K562 (cell line): ENCODE measurements at regions not wholly inside any gene's neighbourhood (a gene's known extent, or its start where the extent isn't known, plus 50 kb on each side); places are given as distances from the start of the nearest gene placed in this dataset.

ENCODE experiments used
- ATAC-seq: fragments of 200-7000 bp; cut with Tn5 transposase; 3 replicates; pipeline ENCODE4 v1.9.1; 2020; ENCODE audit warnings: moderate library complexity
- BruUV-seq: library from RNA; stranded (reverse); fragments of 400-500 nt; replicated peaks from 2 replicates; lab custom pipeline; 2021; lab: Mats Ljungman, UMichigan
- CTCF ChIA-PET: fragments of 300-600 bp; formaldehyde crosslinking; extraction: SDS; loops from one replicate; lab custom pipeline; 2021; ENCODE audit warnings: low intra/inter-chr PET ratio; lab: Yijun Ruan, JAX
- POLR2A ChIA-PET: fragments of 300-600, 350-650 bp; sonication (Branson Sonifier 250); formaldehyde crosslinking; extraction: SDS; loops from one replicate; lab custom pipeline; 2021; ENCODE audit warnings: antibody characterized with exemption, inconsistent platforms; lab: Yijun Ruan, JAX
- DNase-seq, 4 experiments: peaks; one replicate each; pipeline versions ENCODE4 v3.0.0 to v3.0.0-alpha.2; 2011 to 2018; ENCODE audit warnings: low spot score in 3 of 4, mixed read lengths in 3 of 4; ENCODE audit errors: extremely low read depth in 1 of 4
- FAIRE-seq: peaks from 2 replicates; lab custom pipeline; 2011; peaks lifted over from hg19 to GRCh38; lab: Jason Lieb, UNC
- H2AFZ ChIP-seq: 2 replicates; pipeline ENCODE4 v1.6.0; 2011; ENCODE audit warnings: low read depth, low read length, control low read depth, inconsistent platforms
- H3K27ac ChIP-seq: fragments of 200-600 bp; 3 replicates; pipeline ENCODE4 v1.8.0; 2011; ENCODE audit warnings: low read depth, mild to moderate bottlenecking, control low read depth, inconsistent platforms, low read length, moderate library complexity, mixed read lengths; ENCODE audit errors: extremely low read depth
- H3K27me3 ChIP-seq, 2 experiments: fragments of 300-600 bp in 1 of 2; 2 replicates in 1 of 2; 3 replicates in 1 of 2; pipeline versions ENCODE4 v1.6.0 to v1.8.0; 2011; ENCODE audit warnings: inconsistent platforms in 2 of 2, low read length in 2 of 2, mild to moderate bottlenecking in 1 of 2, mixed read lengths in 1 of 2, moderate library complexity in 1 of 2; ENCODE audit not compliant: control insufficient read depth in 2 of 2, insufficient read depth in 2 of 2
- H3K36me3 ChIP-seq: fragments of 300-600 bp; 3 replicates; pipeline ENCODE4 v1.8.0; 2011; ENCODE audit warnings: mild to moderate bottlenecking, low read length, inconsistent platforms; ENCODE audit not compliant: control insufficient read depth, insufficient read depth
- H3K4me1 ChIP-seq, 2 experiments: fragments of 200-600 bp in 1 of 2; replicated peaks in 1 of 2; 2 replicates in 1 of 2; 3 replicates in 1 of 2; pipeline versions ENCODE4 v1.5.1 to v1.8.0; 2011; ENCODE audit warnings: inconsistent platforms in 2 of 2, low read length in 2 of 2, mild to moderate bottlenecking in 1 of 2, mixed read lengths in 1 of 2, moderate library complexity in 1 of 2; ENCODE audit not compliant: control insufficient read depth in 2 of 2, insufficient read depth in 2 of 2
- H3K4me2 ChIP-seq: 2 replicates; pipeline ENCODE4 v1.6.1; 2011; ENCODE audit warnings: low read length, control low read depth, inconsistent platforms, mixed read lengths; ENCODE audit not compliant: insufficient read depth
- H3K4me3 ChIP-seq: fragments of 200-600 bp; sonication (generic), shearing (Covaris generic); 2 replicates; pipeline ENCODE4 v1.5.1; 2016; ENCODE audit warnings: control low read depth, inconsistent platforms
- H3K79me2 ChIP-seq: fragments of 200-600 bp; 3 replicates; pipeline ENCODE4 v1.8.0; 2011; ENCODE audit warnings: low read length, inconsistent platforms; ENCODE audit not compliant: control insufficient read depth, insufficient read depth
- H3K9ac ChIP-seq, 2 experiments: 2 replicates each; pipeline versions ENCODE4 v1.6.0 to v1.6.1; 2011; ENCODE audit warnings: low read depth in 2 of 2, low read length in 2 of 2, control low read depth in 1 of 2, inconsistent platforms in 1 of 2, mild to moderate bottlenecking in 1 of 2, mixed read lengths in 1 of 2; ENCODE audit not compliant: insufficient read depth in 1 of 2
- H3K9me1 ChIP-seq: one replicate; pipeline ENCODE4 v1.6.0; 2011; ENCODE audit warnings: inconsistent platforms, mild to moderate bottlenecking, low read length, moderate library complexity; ENCODE audit not compliant: control insufficient read depth, insufficient read depth
- H3K9me3 ChIP-seq: replicated peaks from 2 replicates; pipeline ENCODE4 v1.5.1; 2011; ENCODE audit warnings: low read depth, low read length, inconsistent platforms; ENCODE audit not compliant: control insufficient read depth, insufficient read depth
- H4K20me1 ChIP-seq: replicated peaks from 2 replicates; pipeline ENCODE4 v1.6.1; 2011; ENCODE audit warnings: low read length, inconsistent platforms, mixed read lengths; ENCODE audit not compliant: control insufficient read depth, insufficient read depth
- ESRRB ChIP-seq: fragments of 250-450 bp; sonication (Bioruptor Pico); IDR thresholded peaks from 2 replicates; pipeline ENCODE4 v1.5.0; 2020; ENCODE audit warnings: mild to moderate bottlenecking, moderate library complexity, borderline replicate concordance
- MCM2 ChIP-seq: fragments of 450-650 bp; IDR thresholded peaks from 2 replicates; pipeline ENCODE4 v1.6.1; 2017; ENCODE audit warnings: low read depth, mild to moderate bottlenecking
- TCF7 ChIP-seq: sonication (generic); IDR thresholded peaks from 2 replicates; pipeline ENCODE4 v1.6.1; 2016; ENCODE audit warnings: antibody characterized with exemption, borderline replicate concordance
- ZNF408 ChIP-seq: fragments of 250-450 bp; sonication (Bioruptor Pico); IDR thresholded peaks from 2 replicates; pipeline ENCODE4 v1.4.0; 2020; ENCODE audit warnings: low read depth, mild to moderate bottlenecking, moderate library complexity
- WGBS: fragments of 100-300 bp; shearing (Covaris generic); methylation state at CpG from one replicate; pipeline ENCODE4 v1.1.6; 2016; ENCODE audit warnings: low coverage, mixed read lengths; ENCODE audit not compliant: insufficient coverage; ENCODE audit errors: missing lambda C conversion rate; 5-methylcytosine and 5-hydroxymethylcytosine counted together
- in situ Hi-C: fragments of 300-500 bp; cut with MboI; formaldehyde crosslinking; loops from 4 replicates; pipeline ENCODE4 v1.15.0; 2018; ENCODE audit warnings: inconsistent platforms, mixed read lengths
- intact Hi-C: fragments of 100-400 bp; cut with micrococcal nuclease; formaldehyde crosslinking; loops from 2 replicates; pipeline ENCODE4 v1.14.2; 2022
- TF ChIP-seq, protein P1 (sequence below): fragments of 450-650 bp; IDR thresholded peaks from 2 replicates; pipeline ENCODE4 v1.6.1; 2016; ENCODE audit warnings: low read depth, mild to moderate bottlenecking, moderate library complexity
- TF ChIP-seq, protein P2 (sequence below), 2 experiments: fragments of 450-650 bp in 1 of 2; sonication (generic) in 1 of 2; formaldehyde crosslinking; conservative IDR thresholded peaks; 2 replicates each; pipeline versions ENCODE4 v1.4.0 to v1.8.1; 2020 to 2022; ENCODE audit warnings: mild to moderate bottlenecking in 1 of 2, missing genetic modification reagents in 1 of 2
- TF ChIP-seq, protein P3 (sequence below): sonication (generic); formaldehyde crosslinking; IDR thresholded peaks from 2 replicates; pipeline ENCODE4 v1.8.1; 2023; ENCODE audit warnings: mild to moderate bottlenecking, missing genetic modification reagents, moderate library complexity

DNA sequence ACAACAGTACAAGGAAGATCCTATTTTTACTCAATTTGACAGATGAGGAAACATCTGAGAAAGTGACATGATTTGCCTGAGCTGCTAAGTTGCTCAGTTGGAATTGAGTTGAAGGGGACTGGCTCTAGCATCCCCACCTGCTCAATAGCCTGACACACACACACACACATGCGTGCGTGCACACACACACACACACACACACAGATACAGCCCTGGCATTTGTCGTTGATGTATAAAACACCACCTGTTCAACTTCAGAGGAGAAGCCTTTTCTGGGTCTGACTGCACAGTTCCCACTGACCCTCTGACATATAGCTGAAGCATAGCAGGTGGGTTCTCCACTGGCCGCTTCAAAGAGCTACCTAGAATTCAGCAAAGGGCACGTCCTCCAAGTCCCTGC lies 1045.9 kb downstream of the VRK1 start:
- FAIRE-seq = no peak
- in situ Hi-C loops = no loop called here
- no peak for TF ChIP-seq ZNF408 (CRISPR knock-in tag)
- no peak for TF ChIP-seq ESRRB (CRISPR knock-in tag)
- TF ChIP-seq, all 486 proteins: peak for 0
- intact Hi-C loops = no loop called here
- Histone ChIP-seq H3K36me3 (no peaks in the 10 kb centered on the region), H4K20me1 (no peaks in the 10 kb centered on the region), H3K9me3 (no peaks in the 10 kb centered on the region), H3K4me1 (no peaks in the 10 kb centered on the region), H2AFZ (no peak overlapping the region), H3K27ac (no peak overlapping the region), H3K27me3 (no peaks in the 10 kb centered on the region), H3K9ac (no peak overlapping the region), H3K9me1 (no peaks in the 10 kb centered on the region), H3K4me3 (no peak overlapping the region), H3K79me2 (no peaks in the 10 kb centered on the region), H3K4me2 (no peak overlapping the region)
- DNase-seq (no peak), ATAC-seq (no peak)
- POLR2A ChIA-PET = no interaction called here
- no TSS peak for BruUV-seq
- CTCF ChIA-PET = no interaction called here
- 0% methylated on average over 5 of the region's 5 CpGs for WGBS

DNA sequence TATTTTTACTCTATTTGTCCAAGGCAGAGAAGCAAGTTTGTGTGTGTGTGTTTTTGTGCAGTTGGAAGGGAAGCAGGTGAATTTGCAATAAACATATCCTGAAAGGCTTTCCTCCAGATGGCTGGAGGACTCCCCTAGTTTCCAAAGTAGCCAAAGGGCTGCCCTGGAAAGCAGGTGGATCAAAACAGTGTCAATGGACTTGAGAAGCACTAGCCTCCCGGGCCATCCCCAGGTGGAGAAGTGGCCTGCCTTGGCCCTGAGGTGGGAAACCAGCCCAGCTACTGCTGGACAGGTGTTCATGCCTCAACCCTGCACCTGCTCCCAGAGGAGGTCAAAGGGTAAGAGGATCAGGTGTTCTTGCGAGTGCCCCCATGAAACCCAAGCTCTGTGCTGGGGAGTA lies 1046.9 kb downstream of the VRK1 start:
- WGBS = no CpG with 5 or more reads among the region's 2 CpGs
- DNase-seq (no peak), ATAC-seq (no peak), FAIRE-seq (no peak)
- H3K9me1 ChIP-seq = no peaks in the 10 kb centered on the region
- H4K20me1 ChIP-seq = no peaks in the 10 kb centered on the region
- in situ Hi-C loops (no loop called here), intact Hi-C loops (no loop called here)
- H3K4me1 ChIP-seq = no peaks in the 10 kb centered on the region
- no peaks in the 10 kb centered on the region for H3K79me2 ChIP-seq
- H3K9me3 ChIP-seq = no peaks in the 10 kb centered on the region
- no peak overlapping the region for H3K4me2 ChIP-seq
- H3K27ac ChIP-seq = no peak overlapping the region
- no peaks in the 10 kb centered on the region for H3K36me3 ChIP-seq
- no TSS peak for BruUV-seq
- H2AFZ ChIP-seq = no peak overlapping the region
- no peaks in the 10 kb centered on the region for H3K27me3 ChIP-seq
- H3K4me3 ChIP-seq = no peak overlapping the region
- POLR2A ChIA-PET = no interaction called here
- no peak overlapping the region for H3K9ac ChIP-seq
- TF ChIP-seq, protein P1, sequence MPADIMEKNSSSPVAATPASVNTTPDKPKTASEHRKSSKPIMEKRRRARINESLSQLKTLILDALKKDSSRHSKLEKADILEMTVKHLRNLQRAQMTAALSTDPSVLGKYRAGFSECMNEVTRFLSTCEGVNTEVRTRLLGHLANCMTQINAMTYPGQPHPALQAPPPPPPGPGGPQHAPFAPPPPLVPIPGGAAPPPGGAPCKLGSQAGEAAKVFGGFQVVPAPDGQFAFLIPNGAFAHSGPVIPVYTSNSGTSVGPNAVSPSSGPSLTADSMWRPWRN = no peak
- TF ChIP-seq MCM2 = no peak
- no peak for TF ChIP-seq TCF7
- TF ChIP-seq, protein P2, sequence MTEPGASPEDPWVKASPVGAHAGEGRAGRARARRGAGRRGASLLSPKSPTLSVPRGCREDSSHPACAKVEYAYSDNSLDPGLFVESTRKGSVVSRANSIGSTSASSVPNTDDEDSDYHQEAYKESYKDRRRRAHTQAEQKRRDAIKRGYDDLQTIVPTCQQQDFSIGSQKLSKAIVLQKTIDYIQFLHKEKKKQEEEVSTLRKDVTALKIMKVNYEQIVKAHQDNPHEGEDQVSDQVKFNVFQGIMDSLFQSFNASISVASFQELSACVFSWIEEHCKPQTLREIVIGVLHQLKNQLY (CRISPR knock-in tag; conservative IDR thresholded peaks at IDR 0.05) = no peak
- TF ChIP-seq, protein P3, sequence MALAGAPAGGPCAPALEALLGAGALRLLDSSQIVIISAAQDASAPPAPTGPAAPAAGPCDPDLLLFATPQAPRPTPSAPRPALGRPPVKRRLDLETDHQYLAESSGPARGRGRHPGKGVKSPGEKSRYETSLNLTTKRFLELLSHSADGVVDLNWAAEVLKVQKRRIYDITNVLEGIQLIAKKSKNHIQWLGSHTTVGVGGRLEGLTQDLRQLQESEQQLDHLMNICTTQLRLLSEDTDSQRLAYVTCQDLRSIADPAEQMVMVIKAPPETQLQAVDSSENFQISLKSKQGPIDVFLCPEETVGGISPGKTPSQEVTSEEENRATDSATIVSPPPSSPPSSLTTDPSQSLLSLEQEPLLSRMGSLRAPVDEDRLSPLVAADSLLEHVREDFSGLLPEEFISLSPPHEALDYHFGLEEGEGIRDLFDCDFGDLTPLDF (CRISPR knock-in tag) = no peak
- CTCF ChIA-PET = no interaction called here
